HG03108 (cell line): ENCODE measurements at regions not wholly inside any gene's neighbourhood (a gene's known extent, or its start where the extent isn't known, plus 50 kb on each side); places are given as distances from the start of the nearest gene placed in this dataset.

ENCODE experiments used
- ATAC-seq: cut with Tn5 transposase; IDR thresholded peaks from one replicate; pipeline ENCODE4 v1.9.1; 2021; ENCODE audit warnings: moderate library complexity; ENCODE audit not compliant: unreplicated experiment

DNA sequence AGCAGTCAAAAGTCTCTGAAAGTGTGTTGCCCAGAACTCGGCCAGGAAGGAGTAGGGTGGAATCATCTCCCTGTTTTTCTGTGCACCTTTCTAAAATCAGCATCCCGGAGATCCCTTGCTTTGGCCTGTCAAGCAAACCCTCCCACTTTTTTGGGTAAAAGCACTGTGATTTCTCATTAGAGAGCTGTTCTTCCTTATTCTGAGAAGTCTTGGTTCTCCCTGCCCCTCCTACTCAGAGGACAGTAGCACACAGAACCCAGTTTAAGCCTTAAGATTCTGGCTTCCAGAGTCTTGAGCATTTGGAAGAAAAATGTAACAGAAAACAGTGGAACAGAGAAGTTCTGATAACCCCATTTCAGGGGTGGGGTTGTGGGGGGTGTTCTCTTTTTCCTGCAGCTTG is 52.6 kb upstream of the KATNAL1 start:
- ATAC-seq, result no peak

DNA sequence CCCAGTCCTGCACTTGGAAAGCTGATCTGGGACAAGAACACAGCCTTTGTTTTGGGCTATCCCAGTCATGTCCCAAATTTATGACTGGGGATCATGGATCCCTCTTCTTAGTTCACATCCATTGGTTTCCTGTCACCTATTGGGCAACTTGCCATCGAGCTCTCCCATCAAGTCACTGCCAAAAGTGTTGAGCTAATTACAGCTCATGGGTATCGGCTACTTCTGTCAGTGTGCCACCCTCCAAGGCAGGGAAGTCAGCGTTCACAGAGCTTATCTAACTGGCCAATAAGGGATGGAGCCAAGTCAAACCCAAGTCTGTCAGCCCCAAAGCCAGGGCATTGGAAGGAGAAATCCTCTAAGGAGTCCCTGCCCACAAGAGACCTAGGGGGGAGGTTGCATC is 53.2 kb upstream of the KATNAL1 start:
- ATAC-seq, result no peak

DNA sequence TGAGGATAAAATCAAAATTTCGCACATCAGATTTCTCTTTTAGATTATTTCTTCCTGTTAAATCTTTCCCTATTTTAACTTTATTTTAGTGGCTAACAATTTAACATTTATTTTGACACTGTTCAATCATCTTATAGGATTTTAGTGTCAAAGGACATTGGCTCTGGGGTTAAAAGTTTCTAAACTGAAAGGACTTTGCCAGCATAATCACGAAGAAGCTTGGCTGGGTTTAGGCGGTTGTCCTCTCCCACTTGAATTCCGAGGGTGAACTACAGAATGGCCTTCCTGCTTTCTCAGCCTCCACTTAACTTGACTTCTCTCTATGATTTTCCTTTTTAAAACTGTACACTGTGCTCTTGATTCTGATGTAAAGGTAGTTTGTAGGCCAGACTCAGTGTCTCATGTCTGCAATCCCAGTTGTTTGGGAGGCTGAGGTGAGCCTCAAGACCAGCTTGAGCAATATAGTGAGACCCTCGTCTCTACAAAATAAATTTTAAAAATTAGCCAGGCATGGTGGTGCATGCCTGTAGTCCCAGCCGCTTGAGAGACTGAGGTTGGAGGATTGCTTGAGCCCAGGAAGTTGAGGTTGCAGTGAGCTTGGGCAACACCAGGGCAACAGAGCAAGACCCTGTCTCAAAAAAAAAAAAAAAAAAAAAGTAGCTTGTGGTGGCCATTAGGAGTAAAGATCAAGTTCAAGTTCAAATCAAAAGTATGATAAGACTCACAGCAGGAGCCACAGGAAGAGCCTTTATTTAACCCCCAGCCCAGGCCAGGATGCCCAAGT is 54.8 kb upstream of the KATNAL1 start:
- no peak for ATAC-seq

DNA sequence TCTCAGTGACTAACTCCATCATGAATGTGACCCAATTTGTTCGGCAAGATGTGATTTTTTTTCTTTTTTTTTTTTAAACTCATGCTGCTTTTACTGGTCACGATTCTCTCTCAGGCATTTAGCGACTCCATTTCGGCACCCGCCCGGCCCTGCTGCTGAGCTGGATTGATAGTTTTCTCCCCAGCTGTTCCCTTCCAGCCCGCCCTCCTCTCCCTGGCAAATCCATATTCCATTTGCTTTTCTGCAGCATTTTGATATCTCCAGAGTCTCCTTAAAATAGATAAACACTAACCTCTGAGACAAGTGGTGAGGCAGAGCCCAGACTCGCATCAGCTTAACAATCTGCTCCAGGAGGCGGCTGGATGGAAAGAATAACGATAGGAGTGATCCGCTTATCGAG is 55.5 kb upstream of the KATNAL1 start:
- ATAC-seq, result no peak

- no peak for ATAC-seq
Measured at GRCh38 chr13:30363725-30364124, 56.4 kb upstream of the KATNAL1 start.

- ATAC-seq, result no peak
Measured at GRCh38 chr13:30364133-30364532, 56.8 kb upstream of the KATNAL1 start.

DNA sequence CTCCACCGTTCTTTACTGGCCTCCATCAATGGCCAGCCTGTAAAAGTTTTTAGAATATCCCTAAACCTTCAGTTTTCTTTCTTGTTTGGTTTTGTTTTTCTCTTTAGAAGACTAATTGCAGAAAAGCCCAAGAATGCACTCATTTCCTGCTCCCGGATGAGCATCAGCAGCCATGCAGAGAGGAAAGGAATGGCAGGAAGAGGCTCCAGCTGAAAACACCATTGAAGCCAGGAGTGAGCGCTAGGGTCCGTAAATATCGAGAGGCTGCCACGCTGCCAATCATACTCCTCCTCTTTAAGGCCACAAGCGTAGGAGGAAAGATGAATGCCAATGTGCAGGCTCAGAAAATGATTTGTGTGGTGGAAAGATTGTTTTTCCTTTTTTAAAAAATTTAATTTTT is 57.4 kb upstream of the UBE2L5 start:
- ATAC-seq, result no peak

DNA sequence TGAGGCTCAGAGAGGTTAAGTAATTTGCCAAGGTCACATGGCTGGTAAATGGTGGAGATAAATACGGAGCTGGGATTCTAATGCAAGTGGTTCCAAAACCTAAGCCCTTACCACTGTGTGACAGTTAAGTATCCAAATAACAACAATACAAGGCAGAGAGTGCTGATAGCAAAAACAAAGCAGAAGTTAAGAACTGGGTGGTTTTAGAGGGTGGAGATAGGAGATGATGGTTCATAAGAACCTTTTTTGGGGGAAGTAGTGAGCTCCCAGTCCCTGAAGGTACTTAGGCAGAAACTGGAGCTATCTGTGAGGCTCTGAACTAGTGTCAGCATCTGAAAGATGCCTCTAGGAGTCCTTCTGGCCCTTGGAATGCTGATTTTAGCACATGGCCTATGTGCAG is 56.2 kb upstream of the UBE2L5 start:
- ATAC-seq, result no peak

DNA sequence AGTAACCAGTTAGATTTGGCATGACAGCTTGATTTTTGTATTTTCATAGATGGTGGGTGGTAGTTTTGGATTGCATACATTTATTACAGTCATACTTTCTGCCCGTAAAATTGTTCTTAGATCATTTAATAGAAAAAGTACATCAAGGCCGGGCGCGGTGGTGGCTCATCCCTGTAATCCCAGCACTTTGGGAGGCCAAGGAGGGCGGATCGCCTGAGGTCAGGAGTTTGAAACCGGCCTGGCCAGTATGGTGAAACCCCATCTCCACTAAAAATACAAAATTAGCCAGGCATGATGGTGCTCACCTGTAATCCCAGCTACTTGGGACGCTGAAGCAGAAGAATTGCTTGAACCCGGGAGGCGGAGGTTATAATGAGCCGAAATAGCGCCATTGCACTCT is 55.0 kb upstream of the UBE2L5 start:
- ATAC-seq, result no peak

DNA sequence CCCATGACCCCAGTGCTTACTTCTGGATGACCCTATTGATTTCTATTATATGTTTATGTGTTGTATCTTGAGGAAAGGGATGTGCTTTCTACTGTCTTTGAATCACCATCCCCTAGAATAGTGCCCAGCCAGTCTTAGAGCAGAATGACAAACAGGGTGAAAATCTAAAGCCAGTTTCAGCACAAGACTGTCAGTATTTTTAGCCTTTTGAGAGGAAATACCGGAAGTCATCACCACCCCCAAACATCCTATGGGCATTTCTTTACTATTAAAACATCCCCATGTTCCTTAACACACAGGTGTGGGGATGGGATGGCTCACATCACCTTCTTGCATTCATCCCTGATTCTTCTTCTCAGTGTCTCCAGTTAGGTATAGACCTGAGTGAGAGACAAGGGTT is 52.1 kb upstream of the UBE2L5 start:
- no peak for ATAC-seq

GRCh38 chr13:30370916-30371521 is 51.3 kb upstream of the UBE2L5 start:
- no peak for ATAC-seq

DNA sequence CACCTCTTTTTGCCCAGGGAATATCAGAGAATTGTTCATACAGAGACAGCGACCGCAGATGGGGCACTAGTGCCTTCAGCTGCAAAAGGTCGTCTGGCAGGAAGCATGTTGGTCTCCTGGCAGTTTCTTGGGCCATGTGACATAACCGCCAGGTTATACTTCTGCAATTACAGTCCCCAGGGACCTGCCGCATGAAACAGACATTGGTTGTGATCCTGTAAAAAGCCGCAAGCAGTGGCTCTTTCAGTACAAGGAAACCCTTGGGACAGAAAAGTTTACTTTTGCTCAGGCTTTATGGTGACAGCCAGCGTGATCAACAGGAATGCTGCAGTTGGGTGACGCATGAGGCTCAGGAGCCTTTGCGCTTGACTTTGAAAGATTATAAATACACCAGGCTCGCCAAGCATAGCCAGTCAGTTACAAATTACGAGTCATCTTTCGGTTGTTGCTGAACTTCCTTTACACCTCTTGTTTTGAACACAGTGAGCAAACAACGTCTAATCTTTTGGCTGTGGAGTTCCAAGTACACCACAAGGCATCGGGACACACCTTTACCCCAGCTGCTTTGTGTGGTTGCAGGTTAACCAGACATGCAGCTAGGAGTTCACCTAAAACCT is 50.5 kb upstream of the UBE2L5 start:
- ATAC-seq, result peak; percentile 60
